IMR-90 (cell line): ENCODE measurements at regions not wholly inside any gene's neighbourhood (a gene's known extent, or its start where the extent isn't known, plus 50 kb on each side); places are given as distances from the start of the nearest gene placed in this dataset.

ENCODE experiments used
- ATAC-seq: fragments of 200-7000 bp; cut with Tn5 transposase; 2 replicates; pipeline ENCODE4 v1.9.1; 2020; ENCODE audit warnings: low read depth, mild to moderate bottlenecking, moderate library complexity
- BruUV-seq: library from RNA; stranded (reverse); fragments of 400-500 nt; replicated peaks from 2 replicates; lab custom pipeline; 2021; lab: Mats Ljungman, UMichigan
- CTCF ChIA-PET: fragments of 300-600 bp; formaldehyde crosslinking; extraction: SDS; loops from one replicate; lab custom pipeline; 2021; ENCODE audit warnings: antibody characterized with exemption; lab: Yijun Ruan, JAX
- POLR2A ChIA-PET: fragments of 300-600 bp; sonication (Branson Sonifier 250); formaldehyde crosslinking; loops from one replicate; lab custom pipeline; 2022; ENCODE audit warnings: antibody characterized with exemption; ENCODE audit not compliant: unreplicated experiment; lab: Charles Lee
- DNase-seq: peaks from one replicate; pipeline ENCODE4 v3.0.0; 2013
- H2AFZ ChIP-seq: replicated peaks from 2 replicates; pipeline ENCODE3; 2013; ENCODE audit warnings: low read length, mild to moderate bottlenecking; ENCODE audit not compliant: poor library complexity
- H2AK5ac ChIP-seq: 2 replicates; pipeline ENCODE4 v1.6.1; 2013; ENCODE audit warnings: low read depth, low read length, inconsistent platforms
- H2AK9ac ChIP-seq: replicated peaks from 2 replicates; pipeline ENCODE3; 2013; ENCODE audit warnings: mild to moderate bottlenecking, low read depth, low read length, moderate library complexity; ENCODE audit not compliant: poor library complexity
- H2BK120ac ChIP-seq: 2 replicates; pipeline ENCODE4 v1.6.1; 2013; ENCODE audit warnings: low read depth, low read length, inconsistent platforms
- H2BK15ac ChIP-seq: 3 replicates; pipeline ENCODE4 v1.6.1; 2013; ENCODE audit warnings: low read depth, low read length, inconsistent platforms
- H2BK20ac ChIP-seq: 2 replicates; pipeline ENCODE4 v1.6.1; 2013; ENCODE audit warnings: low read depth, mild to moderate bottlenecking, inconsistent platforms, low read length, moderate library complexity
- H2BK5ac ChIP-seq: 2 replicates; pipeline ENCODE4 v1.6.1; 2013; ENCODE audit warnings: mild to moderate bottlenecking, low read depth, low read length, inconsistent platforms; ENCODE audit not compliant: poor library complexity, severe bottlenecking
- H3K14ac ChIP-seq: replicated peaks from 2 replicates; pipeline ENCODE4 v1.6.1; 2013; ENCODE audit warnings: low read depth, low read length, inconsistent platforms
- H3K18ac ChIP-seq: 2 replicates; pipeline ENCODE4 v1.6.1; 2013; ENCODE audit warnings: low read depth, low read length, control low read depth
- H3K23ac ChIP-seq: 2 replicates; pipeline ENCODE4 v1.6.1; 2013; ENCODE audit warnings: low read depth, low read length, inconsistent platforms
- H3K27ac ChIP-seq: 2 replicates; pipeline ENCODE4 v1.5.1; 2013; ENCODE audit warnings: mild to moderate bottlenecking, control low read depth, low read length; ENCODE audit not compliant: insufficient read depth
- H3K27me3 ChIP-seq: 2 replicates; pipeline ENCODE4 v1.6.1; 2013; ENCODE audit warnings: low read length; ENCODE audit not compliant: control insufficient read depth, insufficient read depth
- H3K36me3 ChIP-seq: 2 replicates; pipeline ENCODE4 v1.6.1; 2013; ENCODE audit warnings: low read length, mixed read lengths; ENCODE audit not compliant: control insufficient read depth, insufficient read depth
- H3K4ac ChIP-seq: 2 replicates; pipeline ENCODE4 v1.6.1; 2013; ENCODE audit warnings: low read depth, low read length, inconsistent platforms
- H3K4me1 ChIP-seq: 2 replicates; pipeline ENCODE4 v1.6.1; 2013; ENCODE audit warnings: low read length, mixed read lengths; ENCODE audit not compliant: control insufficient read depth, insufficient read depth
- H3K4me2 ChIP-seq: 2 replicates; pipeline ENCODE4 v1.6.1; 2013; ENCODE audit warnings: low read depth, mild to moderate bottlenecking, control low read depth, low read length, moderate library complexity
- H3K4me3 ChIP-seq: 2 replicates; pipeline ENCODE4 v1.5.1; 2013; ENCODE audit warnings: low read depth, mild to moderate bottlenecking, control low read depth, low read length, moderate library complexity; ENCODE audit not compliant: insufficient read depth
- H3K56ac ChIP-seq: 2 replicates; pipeline ENCODE4 v1.6.1; 2013; ENCODE audit warnings: low read length, inconsistent platforms; ENCODE audit not compliant: insufficient read depth; ENCODE audit errors: extremely low read depth
- H3K79me1 ChIP-seq, 2 experiments: 2 replicates each; pipeline ENCODE4 v1.6.1; 2013; ENCODE audit warnings: low read length in 2 of 2, inconsistent platforms in 1 of 2, low read depth in 1 of 2
- H3K9ac ChIP-seq: 2 replicates; pipeline ENCODE4 v1.6.1; 2013; ENCODE audit warnings: low read depth, low read length, control low read depth
- H3K9me1 ChIP-seq: 2 replicates; pipeline ENCODE4 v1.6.1; 2013; ENCODE audit warnings: low read length, inconsistent platforms; ENCODE audit not compliant: insufficient read depth
- H3K9me3 ChIP-seq: 2 replicates; pipeline ENCODE4 v1.6.1; 2013; ENCODE audit warnings: low read length; ENCODE audit not compliant: control insufficient read depth, insufficient read depth
- H4K20me1 ChIP-seq: 2 replicates; pipeline ENCODE4 v1.6.1; 2013; ENCODE audit warnings: low read length, inconsistent platforms; ENCODE audit not compliant: insufficient read depth
- H4K5ac ChIP-seq: 2 replicates; pipeline ENCODE4 v1.6.1; 2013; ENCODE audit warnings: mild to moderate bottlenecking, low read depth, low read length, control low read depth
- H4K8ac ChIP-seq, 2 experiments: 2 replicates each; pipeline ENCODE4 v1.6.1; 2013; ENCODE audit warnings: low read depth in 2 of 2, low read length in 2 of 2, control low read depth in 1 of 2, inconsistent platforms in 1 of 2
- H4K91ac ChIP-seq: 2 replicates; pipeline ENCODE4 v1.6.1; 2013; ENCODE audit warnings: low read depth, low read length, inconsistent platforms; ENCODE audit not compliant: insufficient read depth
- CEBPB ChIP-seq: IDR thresholded peaks from 2 replicates; pipeline ENCODE4 v1.6.1; 2012; ENCODE audit warnings: low read depth, low read length, improper control_type of control experiment
- CHD1 ChIP-seq: IDR thresholded peaks from 2 replicates; pipeline ENCODE4 v1.6.1; 2012; ENCODE audit warnings: low read depth, low read length, improper control_type of control experiment
- MAFK ChIP-seq: IDR thresholded peaks from 2 replicates; pipeline ENCODE4 v1.6.1; 2012; ENCODE audit warnings: low read depth, low read length, improper control_type of control experiment
- NFE2L2 ChIP-seq: fragments of 150-350 bp; IDR thresholded peaks from 2 replicates; pipeline ENCODE4 v1.6.1; 2016; ENCODE audit warnings: low read depth, mild to moderate bottlenecking, low read length
- SMC3 ChIP-seq: fragments of 150-350 bp; IDR thresholded peaks from 2 replicates; pipeline ENCODE4 v1.6.1; 2016; ENCODE audit warnings: low read depth, mild to moderate bottlenecking, antibody characterized with exemption, low read length, moderate library complexity
- WGBS, 2 experiments: methylation state at CpG; one replicate each; pipeline versions ENCODE4 v1.1.5 to v1.1.7; 2013; ENCODE audit warnings: missing lambda C conversion rate in 2 of 2; ENCODE audit not compliant: insufficient read length in 1 of 2; ENCODE audit errors: extremely low coverage in 2 of 2; 5-methylcytosine and 5-hydroxymethylcytosine counted together
- dilution Hi-C: fragments of 300-500 bp; cut with HindIII; formaldehyde crosslinking; loops from one replicate; pipeline ENCODE4 v1.14.3; 2018; ENCODE audit warnings: low sequenced_read_pairs; ENCODE audit not compliant: unreplicated experiment
- in situ Hi-C: fragments of 300-500 bp; cut with MboI; formaldehyde crosslinking; loops from 3 replicates; pipeline ENCODE4 v1.14.3; 2019; ENCODE audit warnings: low sequenced_read_pairs, inconsistent platforms, mixed read lengths
- intact Hi-C: fragments of 100-400 bp; cut with micrococcal nuclease; formaldehyde crosslinking; loops from 2 replicates; pipeline ENCODE4 v1.10.0; 2022
- TF ChIP-seq, protein P1 (sequence below): conservative IDR thresholded peaks from 2 replicates; pipeline ENCODE4 v1.5.1; 2012; ENCODE audit warnings: mild to moderate bottlenecking, low read depth, low read length, improper control_type of control experiment

- no peak overlapping the region for H3K4ac ChIP-seq
- no peak for DNase-seq
- TF ChIP-seq NFE2L2 (no peak), CHD1 (no peak), MAFK (no peak), SMC3 (no peak), CEBPB (no peak)
- TF ChIP-seq, protein P1, sequence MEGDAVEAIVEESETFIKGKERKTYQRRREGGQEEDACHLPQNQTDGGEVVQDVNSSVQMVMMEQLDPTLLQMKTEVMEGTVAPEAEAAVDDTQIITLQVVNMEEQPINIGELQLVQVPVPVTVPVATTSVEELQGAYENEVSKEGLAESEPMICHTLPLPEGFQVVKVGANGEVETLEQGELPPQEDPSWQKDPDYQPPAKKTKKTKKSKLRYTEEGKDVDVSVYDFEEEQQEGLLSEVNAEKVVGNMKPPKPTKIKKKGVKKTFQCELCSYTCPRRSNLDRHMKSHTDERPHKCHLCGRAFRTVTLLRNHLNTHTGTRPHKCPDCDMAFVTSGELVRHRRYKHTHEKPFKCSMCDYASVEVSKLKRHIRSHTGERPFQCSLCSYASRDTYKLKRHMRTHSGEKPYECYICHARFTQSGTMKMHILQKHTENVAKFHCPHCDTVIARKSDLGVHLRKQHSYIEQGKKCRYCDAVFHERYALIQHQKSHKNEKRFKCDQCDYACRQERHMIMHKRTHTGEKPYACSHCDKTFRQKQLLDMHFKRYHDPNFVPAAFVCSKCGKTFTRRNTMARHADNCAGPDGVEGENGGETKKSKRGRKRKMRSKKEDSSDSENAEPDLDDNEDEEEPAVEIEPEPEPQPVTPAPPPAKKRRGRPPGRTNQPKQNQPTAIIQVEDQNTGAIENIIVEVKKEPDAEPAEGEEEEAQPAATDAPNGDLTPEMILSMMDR: no peak
- no peak for ATAC-seq
- in situ Hi-C loops (no loop called here), dilution Hi-C loops (no loop called here), intact Hi-C loops (no loop called here)
- H3K56ac ChIP-seq: no peak overlapping the region
- H3K9me3 ChIP-seq: no peaks in the 10 kb centered on the region
- H3K14ac ChIP-seq: no peak overlapping the region
- H3K4me3 ChIP-seq: no peak overlapping the region
- H4K8ac ChIP-seq: no peak overlapping the region
- peaks cover 11% of the 10 kb centered on the region for H3K27me3 ChIP-seq
- no peak overlapping the region for H4K5ac ChIP-seq
- ChIA-PET CTCF (no interaction called here), POLR2A (no interaction called here)
- H2AK5ac ChIP-seq: no peak overlapping the region
- no peak overlapping the region for H4K91ac ChIP-seq
- H3K36me3 ChIP-seq: no peaks in the 10 kb centered on the region
- H2AK9ac ChIP-seq: no peak overlapping the region
- no peak overlapping the region for H2BK5ac ChIP-seq
- WGBS, 2 experiments: no CpG with 5 or more reads among the region's 2 CpGs
- no peak overlapping the region for H3K27ac ChIP-seq
- no peak overlapping the region for H3K23ac ChIP-seq
- no peaks in the 10 kb centered on the region for H3K79me1 ChIP-seq
- H3K9ac ChIP-seq: no peak overlapping the region
- H4K20me1 ChIP-seq: no peaks in the 10 kb centered on the region
- H3K4me2 ChIP-seq: no peak overlapping the region
- H3K9me1 ChIP-seq: no peaks in the 10 kb centered on the region
- no peak overlapping the region for H3K18ac ChIP-seq
- no peak overlapping the region for H2BK120ac ChIP-seq
- no TSS peak for BruUV-seq
- H3K4me1 ChIP-seq: no peaks in the 10 kb centered on the region
- H2BK20ac ChIP-seq: no peak overlapping the region
- H2BK15ac ChIP-seq: no peak overlapping the region
- H2AFZ ChIP-seq: no peak overlapping the region
Observed at GRCh38 chr14:53767566-53767965, 189.1 kb downstream of the BMP4 start.
